GM12864 (cell line): ENCODE measurements at regions not wholly inside any gene's neighbourhood (a gene's known extent, or its start where the extent isn't known, plus 50 kb on each side); places are given as distances from the start of the nearest gene placed in this dataset.

Source experiments
- DNase-seq: peaks from one replicate; pipeline ENCODE4 v3.0.0-alpha.2; 2011; ENCODE audit warnings: low read depth
- H3K4me3 ChIP-seq: 2 replicates; pipeline ENCODE4 v1.5.1; 2011; ENCODE audit warnings: mild to moderate bottlenecking, low read depth, low read length, control low read depth
- CTCF ChIP-seq: IDR thresholded peaks from 2 replicates; pipeline ENCODE4 v1.5.1; 2011; ENCODE audit warnings: low read depth, mild to moderate bottlenecking, moderate library complexity, low read length, control low read depth, inconsistent platforms; ENCODE audit errors: missing control alignments

DNA sequence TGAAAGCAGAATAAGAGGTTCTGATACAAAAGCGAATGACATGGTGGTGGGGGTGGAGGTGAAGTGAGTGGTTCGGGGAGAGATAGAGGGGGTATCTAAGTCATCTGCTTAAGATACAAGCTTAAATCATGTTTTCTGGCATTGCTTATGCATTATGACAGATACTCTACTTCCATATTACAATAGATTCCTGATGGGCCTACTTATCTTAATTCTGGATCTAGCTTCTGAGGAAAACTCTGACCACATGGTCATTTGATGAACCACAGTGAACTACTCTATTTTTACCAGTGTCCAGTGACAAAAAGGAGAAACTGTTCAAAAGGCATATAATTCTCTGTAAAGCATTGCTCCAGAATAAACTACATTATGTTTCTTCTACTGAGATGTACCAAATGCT is 673.7 kb upstream of the CCDC54 start:
- DNase-seq, result no peak
- no peak overlapping the region for H3K4me3 ChIP-seq
- TF ChIP-seq CTCF, result no peak

DNA sequence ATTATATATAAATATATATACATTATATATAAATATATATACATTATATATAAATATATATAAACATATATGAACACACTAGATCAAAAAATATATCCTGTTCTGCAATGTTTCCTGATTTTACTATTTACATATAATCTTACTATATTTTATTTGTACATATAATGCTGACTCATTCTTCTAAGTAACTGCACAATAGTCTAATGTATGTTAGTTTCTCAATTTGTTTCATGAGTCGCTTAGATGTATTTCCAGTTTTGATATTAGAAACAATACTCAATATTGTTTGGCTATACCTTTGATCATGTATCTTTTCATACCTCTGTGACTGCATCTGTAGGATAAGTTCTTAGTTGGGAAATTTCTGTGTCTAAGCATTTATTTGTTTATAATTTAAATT is 669.9 kb upstream of the CCDC54 start:
- DNase-seq, result no peak
- TF ChIP-seq CTCF, result no peak
- no peak overlapping the region for H3K4me3 ChIP-seq

DNA sequence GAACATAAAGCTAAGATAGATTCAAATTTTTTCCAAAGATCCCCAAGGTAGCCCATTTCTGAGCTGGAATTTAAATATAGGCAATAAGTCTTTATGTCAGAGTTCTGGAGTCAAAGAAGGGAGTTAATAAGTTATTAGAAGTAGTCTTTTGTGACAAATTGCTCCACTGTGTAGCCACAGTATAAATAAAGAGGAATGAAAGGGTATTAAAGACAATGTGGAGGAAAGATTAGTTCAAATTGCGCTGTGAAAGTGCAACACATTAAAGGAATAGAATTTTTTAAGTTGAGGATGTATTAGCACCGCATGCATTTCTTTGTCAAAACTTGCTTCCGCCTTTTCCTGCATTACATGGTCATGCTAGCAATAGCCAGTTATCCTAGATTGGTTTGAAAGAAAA is 666.6 kb upstream of the CCDC54 start:
- no peak overlapping the region for H3K4me3 ChIP-seq
- TF ChIP-seq CTCF, result no peak
- DNase-seq, result no peak

DNA sequence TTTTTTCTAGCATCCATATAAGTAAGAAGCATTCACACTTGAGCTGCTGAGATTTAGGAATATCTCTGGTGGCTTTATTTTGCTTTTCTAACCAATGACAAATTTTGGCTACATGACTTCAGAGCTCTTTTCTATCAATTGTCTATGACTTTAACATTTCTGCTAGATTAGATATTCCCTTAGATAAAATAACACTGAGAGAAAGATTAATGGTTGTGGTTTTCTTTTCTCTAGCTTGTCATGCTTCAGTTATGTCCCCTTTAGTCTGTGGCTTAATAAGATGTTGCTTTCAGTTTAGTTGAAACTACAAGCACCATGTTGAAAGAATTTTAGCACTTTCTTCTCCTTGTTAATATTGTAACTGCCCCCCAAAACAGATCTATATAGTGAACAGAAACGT is 665.6 kb upstream of the CCDC54 start:
- DNase-seq, result no peak
- no peak overlapping the region for H3K4me3 ChIP-seq
- TF ChIP-seq CTCF, result no peak

DNA sequence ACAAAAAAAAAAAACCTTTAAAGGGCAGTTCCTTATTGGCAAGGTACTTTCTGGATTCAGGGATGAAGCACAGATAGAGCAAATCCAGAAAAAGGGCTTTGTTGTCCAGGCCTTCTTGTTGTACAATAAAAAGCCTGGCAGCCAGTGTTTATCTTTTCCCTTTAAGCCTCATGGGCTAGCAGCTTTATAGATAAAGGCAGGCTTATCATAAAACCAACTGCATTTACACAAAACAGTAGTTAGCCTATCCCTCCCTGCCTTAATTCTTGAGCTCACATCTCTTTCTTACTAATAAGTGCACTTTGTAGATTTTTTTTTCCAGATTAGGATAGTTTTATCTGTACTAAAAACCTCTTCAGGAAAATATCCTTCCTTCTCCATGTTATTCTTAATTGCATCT is 662.8 kb upstream of the CCDC54 start:
- H3K4me3 ChIP-seq, result no peak overlapping the region
- no peak for DNase-seq
- TF ChIP-seq CTCF, result no peak

DNA sequence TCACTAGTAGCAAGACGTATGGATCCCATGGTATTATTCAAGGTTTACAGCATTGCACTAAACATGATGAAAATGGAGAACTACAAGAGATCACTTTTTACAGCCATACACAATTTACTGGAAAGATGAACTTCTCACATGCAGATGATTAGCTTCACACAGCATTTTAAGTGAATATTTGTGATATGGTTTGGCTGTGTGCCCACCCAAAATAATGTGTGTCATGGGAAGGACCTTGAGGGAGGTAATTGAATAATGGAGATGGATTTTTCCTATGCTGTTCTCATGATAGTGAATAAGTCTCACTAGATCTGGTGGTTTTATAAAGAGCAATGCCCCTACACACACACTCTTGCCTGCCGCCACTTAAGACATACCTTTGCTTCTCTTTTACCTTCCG is 662.0 kb upstream of the CCDC54 start:
- H3K4me3 ChIP-seq, result no peak overlapping the region
- DNase-seq, result no peak
- no peak for TF ChIP-seq CTCF

- DNase-seq, result no peak
- no peak overlapping the region for H3K4me3 ChIP-seq
- no peak for TF ChIP-seq CTCF
Measured at GRCh38 chr3:106717178-106717780, 660.0 kb upstream of the CCDC54 start.
